Nephron (organoid): ENCODE measurements at regions not wholly inside any gene's neighbourhood (a gene's known extent, or its start where the extent isn't known, plus 50 kb on each side); places are given as distances from the start of the nearest gene placed in this dataset.

Source experiments
- H3K27ac Mint-ChIP-seq, 3 experiments: 2 replicates each; pipeline ENCODE4 v1.8.0; 2020; ENCODE audit warnings: mixed read lengths in 3 of 3, mild to moderate bottlenecking in 2 of 3, moderate library complexity in 1 of 3
- H3K27me3 Mint-ChIP-seq: 2 replicates; pipeline ENCODE4 v1.8.0; 2021; ENCODE audit warnings: low read depth, mild to moderate bottlenecking, moderate library complexity, mixed read lengths
- H3K36me3 Mint-ChIP-seq: 2 replicates; pipeline ENCODE4 v1.8.0; 2020; ENCODE audit warnings: low read depth, mixed read lengths
- H3K4me1 Mint-ChIP-seq: 2 replicates; pipeline ENCODE4 v1.8.0; 2020; ENCODE audit warnings: mixed read lengths
- H3K4me3 Mint-ChIP-seq, 3 experiments: 2 replicates each; pipeline ENCODE4 v1.8.0; 2020; ENCODE audit warnings: mild to moderate bottlenecking in 3 of 3, mixed read lengths in 3 of 3, moderate library complexity in 2 of 3
- H3K9me3 Mint-ChIP-seq: 2 replicates; pipeline ENCODE4 v1.8.0; 2020; ENCODE audit warnings: mixed read lengths
- CTCF ChIP-seq, 3 experiments: fragments of 200-600 bp; sonication (generic); IDR thresholded peaks; one replicate each; pipeline ENCODE4 v1.5.0; 2021; ENCODE audit warnings: antibody characterized with exemption in 3 of 3; ENCODE audit not compliant: unreplicated experiment in 3 of 3

- H3K4me1 Mint-ChIP-seq, result peaks cover 28% of the 10 kb centered on the region
- H3K9me3 Mint-ChIP-seq, result peaks cover 27% of the 10 kb centered on the region
- no peaks in the 10 kb centered on the region for H3K27me3 Mint-ChIP-seq
- no peak for TF ChIP-seq CTCF (IDR thresholded peaks at IDR 0.05; ENCODE audit: unreplicated experiment in 3 of 3)
- peak overlapping the region in 2 of 3 experiments; percentile 6 to 86 for H3K27ac Mint-ChIP-seq
- no peak overlapping the region for H3K4me3 Mint-ChIP-seq
- no peaks in the 10 kb centered on the region for H3K36me3 Mint-ChIP-seq
Observed at GRCh38 chrX:134725103-134725690, 66.9 kb upstream of the PLAC1 start.

- H3K27me3 Mint-ChIP-seq, result no peaks in the 10 kb centered on the region
- peak overlapping the region in 1 of 3 experiments; percentile 29 for H3K27ac Mint-ChIP-seq
- peaks cover 28% of the 10 kb centered on the region for H3K4me1 Mint-ChIP-seq
- peaks cover 26% of the 10 kb centered on the region for H3K9me3 Mint-ChIP-seq
- TF ChIP-seq CTCF (IDR thresholded peaks at IDR 0.05; ENCODE audit: unreplicated experiment in 3 of 3), result no peak
- H3K36me3 Mint-ChIP-seq, result no peaks in the 10 kb centered on the region
- H3K4me3 Mint-ChIP-seq, result no peak overlapping the region
Observed at GRCh38 chrX:134721766-134722532, 63.7 kb upstream of the PLAC1 start.

GRCh38 chrX:134718966-134719317 lies 60.7 kb upstream of the PLAC1 start:
- Mint-ChIP-seq H3K9me3 (peaks cover 23% of the 10 kb centered on the region), H3K4me3 (no peak overlapping the region), H3K4me1 (peaks cover 35% of the 10 kb centered on the region), H3K27me3 (no peaks in the 10 kb centered on the region), H3K27ac (peak overlapping the region; percentile 51 to 70 (median 51)), H3K36me3 (no peaks in the 10 kb centered on the region)
- no peak for TF ChIP-seq CTCF (IDR thresholded peaks at IDR 0.05; ENCODE audit: unreplicated experiment in 3 of 3)

GRCh38 chrX:134718105-134718965 lies 60.1 kb upstream of the PLAC1 start:
- peak overlapping the region; percentile 51 to 70 (median 51) for H3K27ac Mint-ChIP-seq
- no peaks in the 10 kb centered on the region for H3K36me3 Mint-ChIP-seq
- no peak for TF ChIP-seq CTCF (IDR thresholded peaks at IDR 0.05; ENCODE audit: unreplicated experiment in 3 of 3)
- no peak overlapping the region for H3K4me3 Mint-ChIP-seq
- H3K4me1 Mint-ChIP-seq, result peaks cover 41% of the 10 kb centered on the region
- H3K27me3 Mint-ChIP-seq, result no peaks in the 10 kb centered on the region
- H3K9me3 Mint-ChIP-seq, result peaks cover 23% of the 10 kb centered on the region

GRCh38 chrX:134717698-134718097 lies 59.4 kb upstream of the PLAC1 start:
- peak overlapping the region in 2 of 3 experiments; percentile 33 to 51 for H3K27ac Mint-ChIP-seq

More at GRCh38 chrX:134717698-134718097, 59.4 kb upstream of the PLAC1 start:
- Mint-ChIP-seq H3K4me1 (peaks cover 47% of the 10 kb centered on the region), H3K4me3 (no peak overlapping the region), H3K9me3 (peaks cover 23% of the 10 kb centered on the region), H3K27me3 (no peaks in the 10 kb centered on the region), H3K36me3 (no peaks in the 10 kb centered on the region)
- no peak for TF ChIP-seq CTCF (IDR thresholded peaks at IDR 0.05; ENCODE audit: unreplicated experiment in 3 of 3)
